Spleen (tissue), 7 donors: ENCODE measurements at regions not wholly inside any gene's neighbourhood (a gene's known extent, or its start where the extent isn't known, plus 50 kb on each side); places are given as distances from the start of the nearest gene placed in this dataset.

Experiments used
- POLR2A ChIP-seq, 3 donors: fragments of 450-650 bp; IDR thresholded peaks; one replicate each; pipeline ENCODE4 v1.5.1; 2017; ENCODE audit warnings: antibody characterized with exemption in 3 of 3, mild to moderate bottlenecking in 1 of 3
- POLR2AphosphoS5 ChIP-seq, 3 donors: sonication (generic); formaldehyde crosslinking; IDR thresholded peaks; one replicate each; pipeline ENCODE4 v1.5.1; 2017; ENCODE audit warnings: antibody characterized with exemption in 3 of 3
- TF ChIP-seq, protein P1 (sequence below), 11 experiments: fragments of 200-600 bp in 7 of 11; fragments of 450-650 bp in 4 of 11; sonication (generic) in 4 of 11; IDR thresholded peaks in 8 of 11; conservative IDR thresholded peaks in 3 of 11; 1 replicate in 7 of 11; 2 replicates in 4 of 11; pipeline versions ENCODE4 v1.4.0 to v1.8.0; 2016 to 2021; ENCODE audit warnings: antibody characterized with exemption in 11 of 11, inconsistent platforms in 4 of 11, mild to moderate bottlenecking in 1 of 11
- donor health status: DM: no; HTN: no; CAD: no; lungs with moderate emphysema.
- donor health status: DM: no; HTN: no; CAD: no.
- donor health status: DM: no; HTN: no; CAD: no.

DNA sequence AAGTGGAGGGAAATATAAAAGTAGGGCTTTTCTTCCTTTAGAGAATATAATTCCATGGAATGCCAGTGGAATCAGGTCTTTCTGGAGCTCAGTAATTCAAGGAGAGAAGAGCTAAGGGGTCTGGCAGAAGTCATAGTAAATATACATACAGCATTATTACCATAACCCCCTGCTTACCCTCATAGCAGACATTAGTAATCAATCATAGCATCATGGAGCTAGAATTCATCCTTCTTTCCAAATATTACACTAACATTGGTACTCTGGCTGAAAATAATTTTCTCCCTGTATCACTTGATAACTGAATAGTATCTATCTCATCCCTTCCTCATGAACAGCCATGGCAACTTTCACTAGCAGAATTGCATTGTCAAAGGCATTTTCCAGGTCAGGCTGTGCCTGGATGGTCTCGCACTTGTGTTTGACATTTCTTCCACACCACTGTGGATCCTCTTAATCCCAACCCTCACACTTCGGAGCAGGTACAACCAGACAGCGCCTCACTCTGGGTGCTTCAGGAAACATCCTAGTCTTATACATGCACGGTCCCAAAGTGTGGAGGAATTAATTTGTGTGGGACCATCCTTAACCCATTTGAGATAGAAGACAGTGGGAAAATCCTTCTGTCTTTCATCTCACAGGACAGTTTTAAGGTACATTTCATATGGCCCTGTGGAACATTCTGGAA is 84.2 kb upstream of the SEC11C start:
- TF ChIP-seq POLR2A (IDR thresholded peaks at IDR 0.05) (no peak), POLR2AphosphoS5 (IDR thresholded peaks at IDR 0.05) (no peak)
- TF ChIP-seq, protein P1, sequence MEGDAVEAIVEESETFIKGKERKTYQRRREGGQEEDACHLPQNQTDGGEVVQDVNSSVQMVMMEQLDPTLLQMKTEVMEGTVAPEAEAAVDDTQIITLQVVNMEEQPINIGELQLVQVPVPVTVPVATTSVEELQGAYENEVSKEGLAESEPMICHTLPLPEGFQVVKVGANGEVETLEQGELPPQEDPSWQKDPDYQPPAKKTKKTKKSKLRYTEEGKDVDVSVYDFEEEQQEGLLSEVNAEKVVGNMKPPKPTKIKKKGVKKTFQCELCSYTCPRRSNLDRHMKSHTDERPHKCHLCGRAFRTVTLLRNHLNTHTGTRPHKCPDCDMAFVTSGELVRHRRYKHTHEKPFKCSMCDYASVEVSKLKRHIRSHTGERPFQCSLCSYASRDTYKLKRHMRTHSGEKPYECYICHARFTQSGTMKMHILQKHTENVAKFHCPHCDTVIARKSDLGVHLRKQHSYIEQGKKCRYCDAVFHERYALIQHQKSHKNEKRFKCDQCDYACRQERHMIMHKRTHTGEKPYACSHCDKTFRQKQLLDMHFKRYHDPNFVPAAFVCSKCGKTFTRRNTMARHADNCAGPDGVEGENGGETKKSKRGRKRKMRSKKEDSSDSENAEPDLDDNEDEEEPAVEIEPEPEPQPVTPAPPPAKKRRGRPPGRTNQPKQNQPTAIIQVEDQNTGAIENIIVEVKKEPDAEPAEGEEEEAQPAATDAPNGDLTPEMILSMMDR (IDR thresholded peaks at IDR 0.05 in 8 of 11, conservative IDR thresholded peaks at IDR 0.05 in 3 of 11): no peak
